ENCODE measurements at regions not wholly inside any gene's neighbourhood (a gene's known extent, or its start where the extent isn't known, plus 50 kb on each side); places are given as distances from the start of the nearest gene placed in this dataset.

DNA sequence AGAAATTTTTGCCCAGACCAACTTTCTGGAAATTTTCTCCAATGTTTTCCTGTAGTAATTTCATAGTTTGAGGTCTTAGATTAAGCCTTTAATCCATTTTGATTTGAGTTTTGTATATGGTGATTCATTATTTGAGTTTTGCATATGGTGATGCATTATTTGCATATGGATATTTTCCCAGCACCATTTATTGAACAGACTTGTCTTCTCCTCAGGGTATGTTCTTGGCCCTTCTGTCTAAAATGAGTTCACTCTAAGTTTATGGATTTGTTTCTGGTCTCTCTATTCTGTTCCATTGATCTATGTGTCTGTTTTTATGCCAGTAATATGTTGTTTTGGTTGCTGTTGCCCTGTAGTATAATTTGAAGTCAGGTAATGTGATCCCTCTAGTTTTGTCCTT, 139.3 kb downstream of the SLC25A46 start:
- Histone ChIP-seq H3K9me3 (ENCODE audit: control insufficient read depth, low read depth, low read length) (no peaks in the 10 kb centered on the region), H3K79me2 (ENCODE audit: control insufficient read depth, insufficient read depth, low read length) (no peaks in the 10 kb centered on the region), H2AFZ (ENCODE audit: control insufficient read depth, low read length) (no peak overlapping the region), H3K4me2 (ENCODE audit: control insufficient read depth, extremely low read depth, insufficient read depth, low read depth, low read length) (no peak overlapping the region), H4K20me1 (ENCODE audit: control insufficient read depth, extremely low read depth, insufficient read depth, low read length) (no peaks in the 10 kb centered on the region), H3K4me1 (ENCODE audit: control insufficient read depth, extremely low read depth, insufficient read depth, low read length) (peaks cover 9% of the 10 kb centered on the region), H3K9me1 (ENCODE audit: control insufficient read depth, extremely low read depth, insufficient read depth, low read length) (no peaks in the 10 kb centered on the region), H3K9ac (ENCODE audit: control insufficient read depth, extremely low read depth, insufficient read depth, low read length) (no peak overlapping the region), H3K27me3 (ENCODE audit: control insufficient read depth, extremely low read depth, insufficient read depth, low read length) (no peaks in the 10 kb centered on the region), H3K36me3 (ENCODE audit: control insufficient read depth in 2 of 2, extremely low read depth in 1 of 2, insufficient read depth in 2 of 2, low read length in 2 of 2) (no peaks in the 10 kb centered on the region), H3K4me3 (ENCODE audit: control insufficient read depth in 2 of 3, extremely low read depth in 1 of 3, insufficient read depth in 2 of 3, low read depth in 1 of 3, low read length in 3 of 3) (no peak overlapping the region), H3K27ac (ENCODE audit: control insufficient read depth, insufficient read depth, low read length) (no peak overlapping the region)
- TF ChIP-seq EZH2 (IDR thresholded peaks at IDR 0.05; ENCODE audit: low read length) = no peak
- TF ChIP-seq, protein P1, sequence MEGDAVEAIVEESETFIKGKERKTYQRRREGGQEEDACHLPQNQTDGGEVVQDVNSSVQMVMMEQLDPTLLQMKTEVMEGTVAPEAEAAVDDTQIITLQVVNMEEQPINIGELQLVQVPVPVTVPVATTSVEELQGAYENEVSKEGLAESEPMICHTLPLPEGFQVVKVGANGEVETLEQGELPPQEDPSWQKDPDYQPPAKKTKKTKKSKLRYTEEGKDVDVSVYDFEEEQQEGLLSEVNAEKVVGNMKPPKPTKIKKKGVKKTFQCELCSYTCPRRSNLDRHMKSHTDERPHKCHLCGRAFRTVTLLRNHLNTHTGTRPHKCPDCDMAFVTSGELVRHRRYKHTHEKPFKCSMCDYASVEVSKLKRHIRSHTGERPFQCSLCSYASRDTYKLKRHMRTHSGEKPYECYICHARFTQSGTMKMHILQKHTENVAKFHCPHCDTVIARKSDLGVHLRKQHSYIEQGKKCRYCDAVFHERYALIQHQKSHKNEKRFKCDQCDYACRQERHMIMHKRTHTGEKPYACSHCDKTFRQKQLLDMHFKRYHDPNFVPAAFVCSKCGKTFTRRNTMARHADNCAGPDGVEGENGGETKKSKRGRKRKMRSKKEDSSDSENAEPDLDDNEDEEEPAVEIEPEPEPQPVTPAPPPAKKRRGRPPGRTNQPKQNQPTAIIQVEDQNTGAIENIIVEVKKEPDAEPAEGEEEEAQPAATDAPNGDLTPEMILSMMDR (optimal IDR thresholded peaks at IDR 0.05 in 1 of 3, IDR thresholded peaks at IDR 0.05 in 1 of 3, conservative IDR thresholded peaks at IDR 0.05 in 1 of 3; ENCODE audit: extremely low read depth in 1 of 3, insufficient read depth in 2 of 3, low read length in 3 of 3) = no peak
- dilution Hi-C loops (cut with MboI; ENCODE audit: extremely low pct_ligation_motif_present, low sequenced_read_pairs) = no loop called here
- FAIRE-seq = no peak
- no peak for DNase-seq (ENCODE audit: low read depth, low spot score)

DNA sequence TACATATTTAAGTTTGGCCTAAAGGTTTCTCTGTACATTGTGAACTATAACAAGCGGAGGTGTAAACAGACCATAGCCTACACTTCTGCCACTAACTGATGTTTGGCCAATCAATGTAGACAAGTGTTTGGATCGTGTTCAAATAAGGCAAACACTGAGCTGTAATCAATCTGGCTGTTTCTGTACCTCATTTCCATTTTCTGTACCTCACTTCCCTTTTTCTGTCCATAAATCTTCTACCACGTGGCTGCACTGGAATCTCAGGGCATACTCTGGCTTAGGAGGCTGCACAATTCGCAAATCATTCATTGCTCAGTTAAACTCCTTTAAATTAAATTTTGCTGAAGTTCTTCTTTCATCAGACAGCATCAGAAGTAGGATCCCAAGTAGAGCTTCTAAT, 140.9 kb downstream of the SLC25A46 start:
- Histone ChIP-seq H3K4me3 (ENCODE audit: control insufficient read depth in 2 of 3, extremely low read depth in 1 of 3, insufficient read depth in 2 of 3, low read depth in 1 of 3, low read length in 3 of 3) (no peak overlapping the region), H3K27ac (ENCODE audit: control insufficient read depth, insufficient read depth, low read length) (no peak overlapping the region), H3K9ac (ENCODE audit: control insufficient read depth, extremely low read depth, insufficient read depth, low read length) (no peak overlapping the region), H3K4me2 (ENCODE audit: control insufficient read depth, extremely low read depth, insufficient read depth, low read depth, low read length) (no peak overlapping the region), H3K79me2 (ENCODE audit: control insufficient read depth, insufficient read depth, low read length) (no peaks in the 10 kb centered on the region), H3K36me3 (ENCODE audit: control insufficient read depth in 2 of 2, extremely low read depth in 1 of 2, insufficient read depth in 2 of 2, low read length in 2 of 2) (no peaks in the 10 kb centered on the region), H2AFZ (ENCODE audit: control insufficient read depth, low read length) (no peak overlapping the region), H4K20me1 (ENCODE audit: control insufficient read depth, extremely low read depth, insufficient read depth, low read length) (no peaks in the 10 kb centered on the region), H3K9me3 (ENCODE audit: control insufficient read depth, low read depth, low read length) (no peaks in the 10 kb centered on the region), H3K9me1 (ENCODE audit: control insufficient read depth, extremely low read depth, insufficient read depth, low read length) (no peaks in the 10 kb centered on the region), H3K27me3 (ENCODE audit: control insufficient read depth, extremely low read depth, insufficient read depth, low read length) (no peaks in the 10 kb centered on the region), H3K4me1 (ENCODE audit: control insufficient read depth, extremely low read depth, insufficient read depth, low read length) (peaks cover 9% of the 10 kb centered on the region)
- no peak for TF ChIP-seq EZH2 (IDR thresholded peaks at IDR 0.05; ENCODE audit: low read length)
- TF ChIP-seq, protein P1 (optimal IDR thresholded peaks at IDR 0.05 in 1 of 3, IDR thresholded peaks at IDR 0.05 in 1 of 3, conservative IDR thresholded peaks at IDR 0.05 in 1 of 3; ENCODE audit: extremely low read depth in 1 of 3, insufficient read depth in 2 of 3, low read length in 3 of 3) = no peak
- no peak for FAIRE-seq
- dilution Hi-C loops (cut with MboI; ENCODE audit: extremely low pct_ligation_motif_present, low sequenced_read_pairs) = no loop called here
- no peak for DNase-seq (ENCODE audit: low read depth, low spot score)
